GM19463 (cell line): ENCODE measurements at regions not wholly inside any gene's neighbourhood (a gene's known extent, or its start where the extent isn't known, plus 50 kb on each side); places are given as distances from the start of the nearest gene placed in this dataset.

Experiments
- ATAC-seq: cut with Tn5 transposase; IDR thresholded peaks from one replicate; pipeline ENCODE4 v1.9.1; 2021; ENCODE audit warnings: mild to moderate bottlenecking, moderate library complexity; ENCODE audit not compliant: unreplicated experiment

- ATAC-seq, result no peak
Observed at GRCh38 chr22:49116486-49117120, 711.1 kb downstream of the BRD1 start.

GRCh38 chr22:49116021-49116420 is 711.7 kb downstream of the BRD1 start:
- ATAC-seq, result no peak

- no peak for ATAC-seq
Observed at GRCh38 chr22:49115197-49115596, 712.5 kb downstream of the BRD1 start.

GRCh38 chr22:49113758-49114157 is 713.9 kb downstream of the BRD1 start:
- no peak for ATAC-seq

- ATAC-seq, result no peak
Observed at GRCh38 chr22:49112661-49113626, 714.7 kb downstream of the BRD1 start.

GRCh38 chr22:49112176-49112575 is 715.5 kb downstream of the BRD1 start:
- no peak for ATAC-seq

GRCh38 chr22:49111085-49111484 is 716.6 kb downstream of the BRD1 start:
- ATAC-seq, result no peak

- ATAC-seq, result no peak
Observed at GRCh38 chr22:49108636-49109315, 718.9 kb downstream of the BRD1 start.

- ATAC-seq, result no peak
Observed at GRCh38 chr22:49107961-49108530, 719.6 kb downstream of the BRD1 start.

- no peak for ATAC-seq
Observed at GRCh38 chr22:49107561-49107960, 720.1 kb downstream of the BRD1 start.

- ATAC-seq, result no peak
Observed at GRCh38 chr22:49106842-49107152, 720.9 kb downstream of the BRD1 start.

- no peak for ATAC-seq
Observed at GRCh38 chr22:49106096-49106841, 721.4 kb downstream of the BRD1 start.

- no peak for ATAC-seq
Observed at GRCh38 chr22:49104434-49104833, 723.2 kb downstream of the BRD1 start.

- no peak for ATAC-seq
Observed at GRCh38 chr22:49103314-49104059, 724.2 kb downstream of the BRD1 start.

GRCh38 chr22:49102367-49102766 is 725.3 kb downstream of the BRD1 start:
- no peak for ATAC-seq

- no peak for ATAC-seq
Observed at GRCh38 chr22:49101873-49102272, 725.8 kb downstream of the BRD1 start.

GRCh38 chr22:49101225-49101624 is 726.4 kb downstream of the BRD1 start:
- no peak for ATAC-seq

GRCh38 chr22:49100773-49101172 is 726.9 kb downstream of the BRD1 start:
- ATAC-seq, result no peak

GRCh38 chr22:49100316-49100715 is 727.4 kb downstream of the BRD1 start:
- ATAC-seq, result no peak

GRCh38 chr22:49099496-49100124 is 728.1 kb downstream of the BRD1 start:
- ATAC-seq, result no peak
